ENCODE measurements at regions not wholly inside any gene's neighbourhood (a gene's known extent, or its start where the extent isn't known, plus 50 kb on each side); places are given as distances from the start of the nearest gene placed in this dataset.

- WGBS (ENCODE audit: missing lambda C conversion rate), result 17% methylated on average over 1 of the region's 1 CpG
- H3K4me1 ChIP-seq, result no peaks in the 10 kb centered on the region
- no peak overlapping the region for H3K4me3 ChIP-seq
- no peak overlapping the region for H3K27ac ChIP-seq
- H3K9me3 ChIP-seq, result no peaks in the 10 kb centered on the region
- ChIA-PET POLR2A (no interaction called here), CTCF (no interaction called here)
- TF ChIP-seq REST (IDR thresholded peaks at IDR 0.05) (no peak), BCL3 (IDR thresholded peaks at IDR 0.05) (no peak), ESRRA (IDR thresholded peaks at IDR 0.05; ENCODE audit: borderline replicate concordance, low read length) (no peak), MAFK (IDR thresholded peaks at IDR 0.05; ENCODE audit: partially characterized antibody) (no peak), KDM1A (IDR thresholded peaks at IDR 0.05; ENCODE audit: low read depth) (no peak), MYC (IDR thresholded peaks at IDR 0.05; ENCODE audit: borderline replicate concordance, low read length) (no peak), JUN (IDR thresholded peaks at IDR 0.05) (no peak), EHF (CRISPR knock-in tag; IDR thresholded peaks at IDR 0.05) (no peak), ATOH8 (CRISPR knock-in tag; IDR thresholded peaks at IDR 0.05; ENCODE audit: low read depth) (no peak), PBX3 (IDR thresholded peaks at IDR 0.05) (no peak), GATA3 (IDR thresholded peaks at IDR 0.05; ENCODE audit: borderline replicate concordance) (no peak), BHLHE40 (IDR thresholded peaks at IDR 0.05; ENCODE audit: low read depth, low read length) (no peak), HES2 (IDR thresholded peaks at IDR 0.05) (no peak), PHF8 (IDR thresholded peaks at IDR 0.05; ENCODE audit: borderline replicate concordance, low read depth) (no peak), CBX8 (IDR thresholded peaks at IDR 0.05) (no peak), HOXA7 (CRISPR knock-in tag; IDR thresholded peaks at IDR 0.05) (no peak), TP53 (CRISPR knock-in tag; IDR thresholded peaks at IDR 0.05) (no peak), SREBF2 (IDR thresholded peaks at IDR 0.05) (no peak), NPAS2 (CRISPR knock-in tag; IDR thresholded peaks at IDR 0.05; ENCODE audit: borderline replicate concordance) (no peak), CHD2 (IDR thresholded peaks at IDR 0.05; ENCODE audit: low read length, partially characterized antibody) (no peak)
- no peak overlapping the region for H3K4me2 ChIP-seq
- DNase-seq (ENCODE audit: low read depth in 1 of 2, low spot score in 1 of 2) (no peak), ATAC-seq (no peak), FAIRE-seq (no peak)
These were observed 547.9 kb upstream of the GALNTL6 start for GRCh38 chr4:171265190-171265818.

- H3K9me3 ChIP-seq, result no peaks in the 10 kb centered on the region
- TF ChIP-seq USF2 (IDR thresholded peaks at IDR 0.05) (no peak), RFX5 (IDR thresholded peaks at IDR 0.05) (no peak), RAD21 (conservative IDR thresholded peaks at IDR 0.05 in 1 of 2, IDR thresholded peaks at IDR 0.05 in 1 of 2) (no peak), JUN (IDR thresholded peaks at IDR 0.05) (no peak), CBX8 (IDR thresholded peaks at IDR 0.05) (no peak), JUNB (IDR thresholded peaks at IDR 0.05) (no peak)
- H3K4me1 ChIP-seq, result no peaks in the 10 kb centered on the region
- no peak overlapping the region for H3K4me3 ChIP-seq
- DNase-seq (ENCODE audit: low read depth in 1 of 2, low spot score in 1 of 2), result no peak
- CTCF ChIA-PET, result no interaction called here
- FAIRE-seq, result no peak
- 65% methylated on average over 3 of the region's 3 CpGs for WGBS (ENCODE audit: missing lambda C conversion rate)
- no peak overlapping the region for H3K27ac ChIP-seq
- H3K4me2 ChIP-seq, result no peak overlapping the region
- no peak for ATAC-seq
- POLR2A ChIA-PET, result no interaction called here
These were observed 557.0 kb upstream of the GALNTL6 start for GRCh38 chr4:171256223-171256622.

Measured in A549 (cell line).